PC-3 (cell line): ENCODE measurements at regions not wholly inside any gene's neighbourhood (a gene's known extent, or its start where the extent isn't known, plus 50 kb on each side); places are given as distances from the start of the nearest gene placed in this dataset.

ENCODE experiments used
- ATAC-seq: fragments of 200-7000 bp; cut with Tn5 transposase; 2 replicates; pipeline ENCODE4 v1.9.1; 2020; ENCODE audit warnings: mild to moderate bottlenecking, moderate library complexity
- BruUV-seq: library from RNA; stranded (reverse); fragments of 400-500 nt; replicated peaks from 2 replicates; lab custom pipeline; 2021; lab: Mats Ljungman, UMichigan
- CTCF ChIA-PET: fragments of 300-600 bp; sonication (Branson Sonifier 250); formaldehyde crosslinking; loops from one replicate; lab custom pipeline; 2022; ENCODE audit warnings: antibody characterized with exemption; lab: Charles Lee
- POLR2A ChIA-PET: fragments of 300-600 bp; sonication (Branson Sonifier 250); formaldehyde crosslinking; loops from one replicate; lab custom pipeline; 2022; ENCODE audit warnings: antibody characterized with exemption; ENCODE audit not compliant: unreplicated experiment; lab: Charles Lee
- DNase-seq: peaks from one replicate; pipeline ENCODE4 v3.0.0-alpha.2; 2015
- H2AFZ ChIP-seq: fragments of 300-600 bp; sonication (generic); 2 replicates; pipeline ENCODE4 v1.6.0; 2016; ENCODE audit warnings: antibody characterized with exemption, low read length
- H3F3A ChIP-seq: fragments of 300-600 bp; sonication (generic); one replicate; pipeline ENCODE4 v1.6.0; 2017; ENCODE audit warnings: antibody characterized with exemption, low read length, control low read depth, mild to moderate bottlenecking; ENCODE audit not compliant: unreplicated experiment
- H3K27ac ChIP-seq: fragments of 300-600 bp; sonication (generic); 2 replicates; pipeline ENCODE4 v1.5.1; 2016; ENCODE audit warnings: mild to moderate bottlenecking, low read length
- H3K27me3 ChIP-seq: fragments of 300-600 bp; sonication (generic); 2 replicates; pipeline ENCODE4 v1.6.1; 2016; ENCODE audit warnings: low read length, mixed read lengths
- H3K36me3 ChIP-seq: fragments of 300-600 bp; sonication (generic); 2 replicates; pipeline ENCODE4 v1.6.1; 2016; ENCODE audit warnings: low read depth, mixed run types, low read length, mixed read lengths
- H3K4me1 ChIP-seq: fragments of 300-600 bp; sonication (generic); 2 replicates; pipeline ENCODE4 v1.5.1; 2016; ENCODE audit warnings: low read length; ENCODE audit not compliant: insufficient read depth
- H3K4me2 ChIP-seq: fragments of 300-600 bp; sonication (generic); 2 replicates; pipeline ENCODE4 v1.6.0; 2016; ENCODE audit warnings: low read length
- H3K4me3 ChIP-seq: fragments of 300-600 bp; sonication (generic); 2 replicates; pipeline ENCODE4 v1.5.1; 2016; ENCODE audit warnings: mild to moderate bottlenecking, low read length, mixed read lengths
- H3K79me2 ChIP-seq: fragments of 300-600 bp; sonication (generic); 2 replicates; pipeline ENCODE4 v1.6.1; 2017; ENCODE audit warnings: low read length, mixed read lengths
- H3K9ac ChIP-seq: fragments of 300-600 bp; sonication (generic); 2 replicates; pipeline ENCODE4 v1.6.0; 2016; ENCODE audit warnings: mild to moderate bottlenecking, low read length
- H3K9me2 ChIP-seq: fragments of 300-600 bp; sonication (generic); replicated peaks from 2 replicates; pipeline ENCODE4 v1.6.1; 2016; ENCODE audit warnings: mixed run types, low read length, mixed read lengths
- H3K9me3 ChIP-seq: fragments of 300-600 bp; sonication (generic); 2 replicates; pipeline ENCODE4 v1.6.1; 2016; ENCODE audit warnings: low read length, mixed read lengths
- H4K20me1 ChIP-seq: fragments of 300-600 bp; sonication (generic); 2 replicates; pipeline ENCODE4 v1.6.1; 2016; ENCODE audit warnings: low read length, mixed read lengths
- CTCF ChIP-seq: fragments of 300-600 bp; sonication (generic); conservative IDR thresholded peaks from 2 replicates; pipeline ENCODE4 v1.5.1; 2017; ENCODE audit warnings: antibody characterized with exemption, low read depth, mild to moderate bottlenecking, low read length
- EZH2 ChIP-seq: fragments of 300-600 bp; sonication (generic); IDR thresholded peaks from one replicate; pipeline ENCODE4 v1.6.1; 2017; ENCODE audit warnings: antibody characterized with exemption, mild to moderate bottlenecking, low read length; ENCODE audit not compliant: unreplicated experiment
- EZH2phosphoT487 ChIP-seq: fragments of 300-600 bp; sonication (generic); IDR thresholded peaks from 2 replicates; pipeline ENCODE4 v1.6.1; 2018; ENCODE audit warnings: mild to moderate bottlenecking, antibody characterized with exemption, low read length, borderline replicate concordance
- intact Hi-C: fragments of 100-400 bp; cut with micrococcal nuclease; formaldehyde crosslinking; loops from 2 replicates; pipeline ENCODE4 v1.9.0; 2023

DNA sequence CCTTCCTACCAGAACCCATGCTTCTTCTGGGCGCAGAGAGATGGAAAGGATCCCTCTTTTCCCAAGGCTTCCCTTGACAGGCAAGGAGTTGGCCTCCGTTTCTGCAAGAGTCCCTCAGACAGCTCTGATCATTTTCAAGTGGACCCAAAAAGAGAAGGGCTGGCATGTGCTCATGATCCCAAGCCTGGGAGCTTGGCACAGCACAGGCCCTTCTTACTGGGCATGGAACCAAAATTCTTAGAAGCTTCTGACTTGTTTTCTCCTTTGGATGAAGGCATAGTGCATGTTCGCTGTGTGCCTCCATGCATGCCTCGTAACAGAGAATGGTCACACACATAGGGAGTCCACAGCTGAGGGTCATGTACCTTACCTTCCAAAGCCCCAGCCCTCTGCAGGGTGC lies 449.6 kb downstream of the MIAT start:
- Histone ChIP-seq H3K27ac (no peak overlapping the region), H3K9me2 (no peaks in the 10 kb centered on the region), H3F3A (no peaks in the 10 kb centered on the region), H3K4me3 (no peak overlapping the region), H3K27me3 (no peaks in the 10 kb centered on the region), H3K9ac (no peak overlapping the region), H4K20me1 (no peaks in the 10 kb centered on the region), H3K9me3 (no peaks in the 10 kb centered on the region), H3K36me3 (no peaks in the 10 kb centered on the region), H2AFZ (no peak overlapping the region), H3K79me2 (no peaks in the 10 kb centered on the region), H3K4me2 (no peak overlapping the region), H3K4me1 (no peaks in the 10 kb centered on the region)
- DNase-seq: no peak
- POLR2A ChIA-PET: no interaction called here
- TF ChIP-seq EZH2: no peak
- TF ChIP-seq CTCF: no peak
- no peak for TF ChIP-seq EZH2phosphoT487
- intact Hi-C loops: no loop called here
- ATAC-seq: no peak
- CTCF ChIA-PET: no interaction called here
- no TSS peak for BruUV-seq

- H3K36me3 ChIP-seq: no peaks in the 10 kb centered on the region
- no peak overlapping the region for H3K9ac ChIP-seq
- TF ChIP-seq CTCF: no peak
- no peak for TF ChIP-seq EZH2phosphoT487
- TF ChIP-seq EZH2: no peak
- H3K4me2 ChIP-seq: no peak overlapping the region
- no peaks in the 10 kb centered on the region for H4K20me1 ChIP-seq
- no peaks in the 10 kb centered on the region; the same call in 1 of the 2 replicates for H3K4me1 ChIP-seq
- CTCF ChIA-PET: no interaction called here
- no peaks in the 10 kb centered on the region for H3F3A ChIP-seq
- ATAC-seq: no peak
- POLR2A ChIA-PET: no interaction called here
- no peak overlapping the region for H2AFZ ChIP-seq
- DNase-seq: no peak
- intact Hi-C loops: no loop called here
- no peak overlapping the region for H3K4me3 ChIP-seq
- H3K9me2 ChIP-seq: no peaks in the 10 kb centered on the region
- H3K9me3 ChIP-seq: no peaks in the 10 kb centered on the region
- no peak overlapping the region for H3K27ac ChIP-seq
- H3K27me3 ChIP-seq: no peaks in the 10 kb centered on the region
- H3K79me2 ChIP-seq: no peaks in the 10 kb centered on the region
- BruUV-seq: no TSS peak
Measured at GRCh38 chr22:27107386-27107785, 450.0 kb downstream of the MIAT start.

GRCh38 chr22:27107824-27108223 lies 450.4 kb downstream of the MIAT start:
- Histone ChIP-seq H3K36me3 (no peaks in the 10 kb centered on the region), H3K79me2 (no peaks in the 10 kb centered on the region), H3K9ac (no peak overlapping the region), H3K9me2 (no peaks in the 10 kb centered on the region), H4K20me1 (no peaks in the 10 kb centered on the region), H3K27ac (no peak overlapping the region), H3F3A (no peaks in the 10 kb centered on the region), H3K4me3 (no peak overlapping the region), H3K9me3 (no peaks in the 10 kb centered on the region), H3K4me2 (no peak overlapping the region), H2AFZ (no peak overlapping the region), H3K27me3 (no peaks in the 10 kb centered on the region), H3K4me1 (peaks cover 4% of the 10 kb centered on the region)
- CTCF ChIA-PET: no interaction called here
- BruUV-seq: no TSS peak
- no peak for ATAC-seq
- DNase-seq: peak; percentile 25
- POLR2A ChIA-PET: no interaction called here
- intact Hi-C loops: no loop called here
- TF ChIP-seq EZH2: no peak
- TF ChIP-seq CTCF: no peak
- no peak for TF ChIP-seq EZH2phosphoT487
